HFFc6 (cell line): ENCODE measurements at regions not wholly inside any gene's neighbourhood (a gene's known extent, or its start where the extent isn't known, plus 50 kb on each side); places are given as distances from the start of the nearest gene placed in this dataset.

Experiments
- DNase-seq: peaks from one replicate; pipeline ENCODE4 v3.0.0-alpha.2; 2018
- H3K27ac Mint-ChIP-seq: 2 replicates; pipeline ENCODE4 v1.8.0; 2020; ENCODE audit warnings: mild to moderate bottlenecking, mixed read lengths
- H3K27me3 Mint-ChIP-seq: 2 replicates; pipeline ENCODE4 v1.8.0; 2021; ENCODE audit warnings: mild to moderate bottlenecking, moderate library complexity, mixed read lengths; ENCODE audit not compliant: insufficient read depth
- H3K36me3 Mint-ChIP-seq: 2 replicates; pipeline ENCODE4 v1.8.0; 2021; ENCODE audit warnings: low read depth, mixed read lengths
- H3K4me1 Mint-ChIP-seq: 2 replicates; pipeline ENCODE4 v1.8.0; 2020; ENCODE audit warnings: low read depth, mixed read lengths
- H3K4me3 Mint-ChIP-seq: 2 replicates; pipeline ENCODE4 v1.8.0; 2020; ENCODE audit warnings: mild to moderate bottlenecking, moderate library complexity, mixed read lengths
- H3K9me3 Mint-ChIP-seq: 2 replicates; pipeline ENCODE4 v1.8.0; 2020; ENCODE audit warnings: mild to moderate bottlenecking, mixed read lengths
- CTCF ChIP-seq: fragments of 200-600 bp; sonication (generic); IDR thresholded peaks from 2 replicates; pipeline ENCODE4 v1.5.0; 2021; ENCODE audit warnings: antibody characterized with exemption, mild to moderate bottlenecking

DNA sequence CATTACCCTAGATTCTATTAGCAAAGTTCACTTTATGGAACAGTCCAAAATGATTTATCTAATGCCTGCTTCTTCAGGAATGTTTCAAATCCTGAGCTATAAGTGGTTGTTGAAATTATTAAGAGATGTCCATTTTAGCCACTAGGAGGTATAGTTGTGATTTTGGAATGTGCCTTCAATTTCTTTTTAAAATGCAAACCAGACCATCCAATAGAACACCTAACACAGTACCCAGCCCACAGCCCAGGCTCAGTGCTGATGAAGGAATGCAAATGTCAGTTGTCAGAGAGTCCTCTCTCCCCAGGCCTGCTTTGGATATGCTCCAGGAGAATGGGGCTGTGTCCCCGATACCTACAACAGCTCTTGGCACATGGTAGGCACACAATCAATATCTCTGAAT, 85.8 kb upstream of the E2F8 start:
- Mint-ChIP-seq H3K27me3 (peaks cover 50% of the 10 kb centered on the region), H3K27ac (no peak overlapping the region), H3K9me3 (no peaks in the 10 kb centered on the region), H3K36me3 (no peaks in the 10 kb centered on the region), H3K4me1 (no peaks in the 10 kb centered on the region), H3K4me3 (no peak overlapping the region)
- TF ChIP-seq CTCF = peak; percentile 77
- peak; percentile 31 for DNase-seq

GRCh38 chr11:19323502-19323901, 82.8 kb upstream of the E2F8 start:
- Mint-ChIP-seq H3K4me3 (no peak overlapping the region), H3K9me3 (no peaks in the 10 kb centered on the region), H3K4me1 (no peaks in the 10 kb centered on the region), H3K36me3 (no peaks in the 10 kb centered on the region), H3K27me3 (peaks cover 46% of the 10 kb centered on the region), H3K27ac (no peak overlapping the region)
- no peak for DNase-seq
- peak; percentile 46 for TF ChIP-seq CTCF

DNA sequence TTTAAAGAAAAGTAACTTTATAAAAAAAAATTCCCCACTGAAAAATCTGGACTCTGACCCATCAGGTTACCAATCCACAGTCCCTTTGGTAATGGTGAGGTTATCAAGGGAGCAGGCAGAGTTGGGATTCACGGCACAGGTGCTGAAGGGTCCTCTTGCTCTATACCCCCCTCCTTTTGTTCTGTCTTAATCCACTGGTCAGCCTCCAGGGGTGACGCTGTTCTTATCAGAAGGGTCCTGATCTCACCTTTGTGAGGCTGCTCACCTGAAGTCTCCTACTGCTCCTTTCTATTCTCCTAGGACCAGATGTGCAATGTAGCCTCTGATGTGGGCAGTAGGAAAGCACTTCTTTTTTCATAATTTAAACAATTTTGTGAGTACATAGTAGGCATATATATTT, 80.6 kb upstream of the E2F8 start:
- H3K27ac Mint-ChIP-seq = no peak overlapping the region
- H3K4me1 Mint-ChIP-seq = no peaks in the 10 kb centered on the region
- H3K36me3 Mint-ChIP-seq = no peaks in the 10 kb centered on the region
- H3K27me3 Mint-ChIP-seq = peaks cover 43% of the 10 kb centered on the region
- no peaks in the 10 kb centered on the region for H3K9me3 Mint-ChIP-seq
- no peak for DNase-seq
- TF ChIP-seq CTCF = no peak
- no peak overlapping the region for H3K4me3 Mint-ChIP-seq

GRCh38 chr11:19320827-19321226, 80.1 kb upstream of the E2F8 start:
- TF ChIP-seq CTCF = no peak
- Mint-ChIP-seq H3K36me3 (no peaks in the 10 kb centered on the region), H3K27ac (no peak overlapping the region), H3K4me1 (no peaks in the 10 kb centered on the region), H3K9me3 (no peaks in the 10 kb centered on the region), H3K4me3 (no peak overlapping the region), H3K27me3 (peaks cover 43% of the 10 kb centered on the region)
- no peak for DNase-seq

DNA sequence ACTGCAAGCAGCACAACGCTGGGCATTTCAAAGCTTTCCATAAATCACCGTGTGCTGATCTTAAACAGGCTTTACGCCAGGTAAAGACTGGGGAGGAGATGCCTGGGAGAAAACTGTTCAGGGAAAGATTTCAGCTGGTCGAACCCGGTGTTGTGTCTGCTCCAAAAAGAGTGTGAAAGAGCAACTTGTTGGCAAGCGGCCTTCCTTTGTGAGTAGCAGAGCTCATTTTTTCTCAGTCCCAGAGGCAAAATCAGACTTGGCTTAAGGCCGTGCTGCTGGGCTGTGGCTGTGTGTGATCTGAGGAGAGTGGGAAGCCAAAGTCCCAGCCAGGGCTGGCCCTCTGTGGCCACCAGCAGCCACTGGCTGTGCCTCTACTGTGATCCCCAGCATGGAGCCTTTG, 75.7 kb upstream of the E2F8 start:
- H3K4me3 Mint-ChIP-seq = no peak overlapping the region
- peaks cover 17% of the 10 kb centered on the region for H3K27me3 Mint-ChIP-seq
- no peaks in the 10 kb centered on the region for H3K9me3 Mint-ChIP-seq
- no peak for DNase-seq
- no peaks in the 10 kb centered on the region for H3K36me3 Mint-ChIP-seq
- TF ChIP-seq CTCF = no peak
- no peak overlapping the region for H3K27ac Mint-ChIP-seq
- H3K4me1 Mint-ChIP-seq = no peaks in the 10 kb centered on the region

GRCh38 chr11:19315511-19315910, 74.8 kb upstream of the E2F8 start:
- no peak overlapping the region for H3K4me3 Mint-ChIP-seq
- H3K27me3 Mint-ChIP-seq = peaks cover 11% of the 10 kb centered on the region
- DNase-seq = no peak
- H3K36me3 Mint-ChIP-seq = no peaks in the 10 kb centered on the region
- H3K9me3 Mint-ChIP-seq = no peaks in the 10 kb centered on the region
- H3K27ac Mint-ChIP-seq = no peak overlapping the region
- no peaks in the 10 kb centered on the region for H3K4me1 Mint-ChIP-seq
- TF ChIP-seq CTCF = no peak
